ENCODE measurements at regions not wholly inside any gene's neighbourhood (a gene's known extent, or its start where the extent isn't known, plus 50 kb on each side); places are given as distances from the start of the nearest gene placed in this dataset.

DNA sequence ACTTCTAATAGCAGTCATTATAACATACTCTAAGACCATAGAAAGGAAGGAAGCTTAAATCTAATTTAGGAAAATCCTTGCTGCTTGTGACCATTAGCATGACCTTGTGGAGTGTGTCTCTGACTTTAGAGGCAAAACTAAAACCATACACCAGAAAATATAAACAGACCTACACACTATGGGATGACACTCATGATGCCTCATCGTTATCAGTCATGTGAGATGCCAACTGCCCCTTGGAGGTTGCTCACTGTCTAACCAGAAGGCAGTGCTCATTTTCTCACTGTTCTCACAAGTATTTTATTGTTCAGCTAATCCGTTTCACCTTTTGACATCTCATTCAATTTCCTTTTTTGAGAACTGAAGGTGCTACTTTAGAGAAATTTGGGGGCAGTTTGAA lies 376.9 kb downstream of the RND3 start:
- no peak for ATAC-seq
- TF ChIP-seq ISL1 (CRISPR knock-in tag; IDR thresholded peaks at IDR 0.05) (no peak), ZC3H10 (CRISPR knock-in tag; IDR thresholded peaks at IDR 0.05) (no peak), BACH2 (CRISPR knock-in tag; IDR thresholded peaks at IDR 0.05; ENCODE audit: borderline replicate concordance) (no peak), SNAI2 (CRISPR knock-in tag; IDR thresholded peaks at IDR 0.05) (no peak), GLIS3 (CRISPR knock-in tag; IDR thresholded peaks at IDR 0.05) (no peak)
- TF ChIP-seq, protein P1, sequence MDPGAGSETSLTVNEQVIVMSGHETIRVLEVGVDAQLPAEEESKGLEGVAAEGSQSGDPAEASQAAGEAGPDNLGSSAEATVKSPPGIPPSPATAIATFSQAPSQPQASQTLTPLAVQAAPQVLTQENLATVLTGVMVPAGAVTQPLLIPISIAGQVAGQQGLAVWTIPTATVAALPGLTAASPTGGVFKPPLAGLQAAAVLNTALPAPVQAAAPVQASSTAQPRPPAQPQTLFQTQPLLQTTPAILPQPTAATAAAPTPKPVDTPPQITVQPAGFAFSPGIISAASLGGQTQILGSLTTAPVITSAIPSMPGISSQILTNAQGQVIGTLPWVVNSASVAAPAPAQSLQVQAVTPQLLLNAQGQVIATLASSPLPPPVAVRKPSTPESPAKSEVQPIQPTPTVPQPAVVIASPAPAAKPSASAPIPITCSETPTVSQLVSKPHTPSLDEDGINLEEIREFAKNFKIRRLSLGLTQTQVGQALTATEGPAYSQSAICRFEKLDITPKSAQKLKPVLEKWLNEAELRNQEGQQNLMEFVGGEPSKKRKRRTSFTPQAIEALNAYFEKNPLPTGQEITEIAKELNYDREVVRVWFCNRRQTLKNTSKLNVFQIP (CRISPR knock-in tag; IDR thresholded peaks at IDR 0.05; ENCODE audit: borderline replicate concordance, low read depth), result no peak
- TF ChIP-seq, protein P2, sequence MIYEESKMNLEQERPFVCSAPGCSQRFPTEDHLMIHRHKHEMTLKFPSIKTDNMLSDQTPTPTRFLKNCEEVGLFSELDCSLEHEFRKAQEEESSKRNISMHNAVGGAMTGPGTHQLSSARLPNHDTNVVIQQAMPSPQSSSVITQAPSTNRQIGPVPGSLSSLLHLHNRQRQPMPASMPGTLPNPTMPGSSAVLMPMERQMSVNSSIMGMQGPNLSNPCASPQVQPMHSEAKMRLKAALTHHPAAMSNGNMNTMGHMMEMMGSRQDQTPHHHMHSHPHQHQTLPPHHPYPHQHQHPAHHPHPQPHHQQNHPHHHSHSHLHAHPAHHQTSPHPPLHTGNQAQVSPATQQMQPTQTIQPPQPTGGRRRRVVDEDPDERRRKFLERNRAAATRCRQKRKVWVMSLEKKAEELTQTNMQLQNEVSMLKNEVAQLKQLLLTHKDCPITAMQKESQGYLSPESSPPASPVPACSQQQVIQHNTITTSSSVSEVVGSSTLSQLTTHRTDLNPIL (CRISPR knock-in tag; IDR thresholded peaks at IDR 0.05; ENCODE audit: low read depth), result no peak

DNA sequence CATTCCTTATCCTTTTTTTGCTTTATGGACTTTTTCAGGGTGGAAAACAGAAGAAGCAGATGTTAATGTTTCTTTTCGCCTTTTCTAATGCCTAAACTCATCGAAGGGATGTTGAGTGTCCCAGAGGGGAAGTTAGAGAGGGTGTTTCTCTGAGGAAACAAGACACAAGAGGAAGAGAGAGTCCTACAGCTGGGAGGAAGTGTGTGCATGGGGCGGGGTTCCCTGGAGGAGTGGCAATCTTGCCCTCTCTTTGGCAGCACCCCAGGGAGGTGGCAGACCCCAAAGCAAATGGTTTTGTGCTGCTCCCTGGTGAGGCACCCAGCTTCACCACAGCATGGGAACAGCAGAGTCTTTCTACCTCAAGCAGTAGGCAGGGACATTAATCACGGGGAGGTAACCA lies 377.6 kb downstream of the RND3 start:
- no peak for TF ChIP-seq OSR1 (CRISPR knock-in tag; IDR thresholded peaks at IDR 0.05)
- no peak for TF ChIP-seq SNAI2 (CRISPR knock-in tag; IDR thresholded peaks at IDR 0.05)
- TF ChIP-seq ARNTL (CRISPR knock-in tag; IDR thresholded peaks at IDR 0.05; ENCODE audit: borderline replicate concordance, low read depth), result no peak
- TF ChIP-seq ZC3H10 (CRISPR knock-in tag; IDR thresholded peaks at IDR 0.05), result no peak
- ATAC-seq, result no peak

DNA sequence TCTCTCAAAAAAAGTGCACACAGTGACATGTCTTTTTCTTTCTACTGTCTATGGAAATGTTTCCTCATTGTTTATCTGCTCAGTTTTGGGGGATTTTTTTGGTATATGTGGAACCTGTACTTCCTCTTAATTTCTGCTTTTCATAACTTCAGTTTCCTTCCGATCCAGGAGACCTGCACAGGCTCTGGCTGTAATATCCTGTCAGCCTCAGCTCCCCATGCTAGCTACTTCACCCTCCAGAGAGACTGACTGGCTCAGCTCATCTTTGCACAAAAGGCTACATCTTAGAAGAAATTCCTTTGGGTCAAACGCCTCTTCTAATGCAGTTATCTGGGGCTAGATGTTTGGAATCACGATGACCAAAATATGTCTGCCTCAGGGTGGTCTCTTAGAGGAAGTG lies 378.4 kb downstream of the RND3 start:
- no peak for ATAC-seq
- TF ChIP-seq, protein P3, sequence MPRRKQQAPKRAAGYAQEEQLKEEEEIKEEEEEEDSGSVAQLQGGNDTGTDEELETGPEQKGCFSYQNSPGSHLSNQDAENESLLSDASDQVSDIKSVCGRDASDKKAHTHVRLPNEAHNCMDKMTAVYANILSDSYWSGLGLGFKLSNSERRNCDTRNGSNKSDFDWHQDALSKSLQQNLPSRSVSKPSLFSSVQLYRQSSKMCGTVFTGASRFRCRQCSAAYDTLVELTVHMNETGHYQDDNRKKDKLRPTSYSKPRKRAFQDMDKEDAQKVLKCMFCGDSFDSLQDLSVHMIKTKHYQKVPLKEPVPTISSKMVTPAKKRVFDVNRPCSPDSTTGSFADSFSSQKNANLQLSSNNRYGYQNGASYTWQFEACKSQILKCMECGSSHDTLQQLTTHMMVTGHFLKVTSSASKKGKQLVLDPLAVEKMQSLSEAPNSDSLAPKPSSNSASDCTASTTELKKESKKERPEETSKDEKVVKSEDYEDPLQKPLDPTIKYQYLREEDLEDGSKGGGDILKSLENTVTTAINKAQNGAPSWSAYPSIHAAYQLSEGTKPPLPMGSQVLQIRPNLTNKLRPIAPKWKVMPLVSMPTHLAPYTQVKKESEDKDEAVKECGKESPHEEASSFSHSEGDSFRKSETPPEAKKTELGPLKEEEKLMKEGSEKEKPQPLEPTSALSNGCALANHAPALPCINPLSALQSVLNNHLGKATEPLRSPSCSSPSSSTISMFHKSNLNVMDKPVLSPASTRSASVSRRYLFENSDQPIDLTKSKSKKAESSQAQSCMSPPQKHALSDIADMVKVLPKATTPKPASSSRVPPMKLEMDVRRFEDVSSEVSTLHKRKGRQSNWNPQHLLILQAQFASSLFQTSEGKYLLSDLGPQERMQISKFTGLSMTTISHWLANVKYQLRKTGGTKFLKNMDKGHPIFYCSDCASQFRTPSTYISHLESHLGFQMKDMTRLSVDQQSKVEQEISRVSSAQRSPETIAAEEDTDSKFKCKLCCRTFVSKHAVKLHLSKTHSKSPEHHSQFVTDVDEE (CRISPR knock-in tag; IDR thresholded peaks at IDR 0.05), result no peak
- TF ChIP-seq, protein P1 (CRISPR knock-in tag; IDR thresholded peaks at IDR 0.05; ENCODE audit: borderline replicate concordance, low read depth), result no peak
- no peak for TF ChIP-seq SNAI2 (CRISPR knock-in tag; IDR thresholded peaks at IDR 0.05)
- no peak for TF ChIP-seq ISL1 (CRISPR knock-in tag; IDR thresholded peaks at IDR 0.05)
- TF ChIP-seq, protein P4, sequence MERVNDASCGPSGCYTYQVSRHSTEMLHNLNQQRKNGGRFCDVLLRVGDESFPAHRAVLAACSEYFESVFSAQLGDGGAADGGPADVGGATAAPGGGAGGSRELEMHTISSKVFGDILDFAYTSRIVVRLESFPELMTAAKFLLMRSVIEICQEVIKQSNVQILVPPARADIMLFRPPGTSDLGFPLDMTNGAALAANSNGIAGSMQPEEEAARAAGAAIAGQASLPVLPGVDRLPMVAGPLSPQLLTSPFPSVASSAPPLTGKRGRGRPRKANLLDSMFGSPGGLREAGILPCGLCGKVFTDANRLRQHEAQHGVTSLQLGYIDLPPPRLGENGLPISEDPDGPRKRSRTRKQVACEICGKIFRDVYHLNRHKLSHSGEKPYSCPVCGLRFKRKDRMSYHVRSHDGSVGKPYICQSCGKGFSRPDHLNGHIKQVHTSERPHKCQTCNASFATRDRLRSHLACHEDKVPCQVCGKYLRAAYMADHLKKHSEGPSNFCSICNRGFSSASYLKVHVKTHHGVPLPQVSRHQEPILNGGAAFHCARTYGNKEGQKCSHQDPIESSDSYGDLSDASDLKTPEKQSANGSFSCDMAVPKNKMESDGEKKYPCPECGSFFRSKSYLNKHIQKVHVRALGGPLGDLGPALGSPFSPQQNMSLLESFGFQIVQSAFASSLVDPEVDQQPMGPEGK (CRISPR knock-in tag; IDR thresholded peaks at IDR 0.05; ENCODE audit: borderline replicate concordance), result no peak
- TF ChIP-seq ESRRG (CRISPR knock-in tag; IDR thresholded peaks at IDR 0.05), result no peak
- no peak for TF ChIP-seq BACH2 (CRISPR knock-in tag; IDR thresholded peaks at IDR 0.05; ENCODE audit: borderline replicate concordance)
- no peak for TF ChIP-seq ZFP30 (CRISPR knock-in tag; IDR thresholded peaks at IDR 0.05)
- no peak for TF ChIP-seq ZNF565 (CRISPR knock-in tag; conservative IDR thresholded peaks at IDR 0.05; ENCODE audit: low read depth)
- TF ChIP-seq CSDC2 (CRISPR knock-in tag; IDR thresholded peaks at IDR 0.05), result no peak
- no peak for TF ChIP-seq OSR1 (CRISPR knock-in tag; IDR thresholded peaks at IDR 0.05)
- no peak for TF ChIP-seq GLIS3 (CRISPR knock-in tag; IDR thresholded peaks at IDR 0.05)
- no peak for TF ChIP-seq TCF4 (CRISPR knock-in tag; IDR thresholded peaks at IDR 0.05; ENCODE audit: borderline replicate concordance)
- no peak for TF ChIP-seq TOX (CRISPR knock-in tag; IDR thresholded peaks at IDR 0.05; ENCODE audit: borderline replicate concordance)
- TF ChIP-seq RARB (CRISPR knock-in tag; IDR thresholded peaks at IDR 0.05), result no peak
- no peak for TF ChIP-seq ZNF70 (CRISPR knock-in tag; IDR thresholded peaks at IDR 0.05)

DNA sequence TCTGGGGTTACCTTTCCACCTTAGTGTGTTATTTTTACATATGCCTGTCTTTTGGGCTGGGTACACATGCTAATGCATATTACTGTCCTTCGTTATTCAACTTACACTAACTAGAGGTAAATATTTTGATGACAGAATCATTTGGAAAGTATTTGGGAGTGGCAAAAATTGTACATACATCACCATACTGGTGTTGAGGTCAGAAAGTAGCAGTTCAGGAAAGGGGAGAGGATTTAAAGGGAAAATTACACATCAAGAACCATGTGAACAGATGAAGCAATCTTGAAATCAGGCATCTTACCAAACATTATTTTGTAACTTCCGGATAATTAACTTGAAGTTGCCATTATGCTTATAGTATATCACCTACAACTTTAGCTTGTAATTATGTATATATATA lies 379.7 kb downstream of the RND3 start:
- TF ChIP-seq ARNTL (CRISPR knock-in tag; IDR thresholded peaks at IDR 0.05; ENCODE audit: borderline replicate concordance, low read depth) (no peak), ZNF70 (CRISPR knock-in tag; IDR thresholded peaks at IDR 0.05) (no peak)
- no peak for ATAC-seq

Data from SK-N-SH treated with all-trans-retinoic acid at 6 μM for 48 hours (cell line).